ENCODE measurements at regions not wholly inside any gene's neighbourhood (a gene's known extent, or its start where the extent isn't known, plus 50 kb on each side); places are given as distances from the start of the nearest gene placed in this dataset.

DNA sequence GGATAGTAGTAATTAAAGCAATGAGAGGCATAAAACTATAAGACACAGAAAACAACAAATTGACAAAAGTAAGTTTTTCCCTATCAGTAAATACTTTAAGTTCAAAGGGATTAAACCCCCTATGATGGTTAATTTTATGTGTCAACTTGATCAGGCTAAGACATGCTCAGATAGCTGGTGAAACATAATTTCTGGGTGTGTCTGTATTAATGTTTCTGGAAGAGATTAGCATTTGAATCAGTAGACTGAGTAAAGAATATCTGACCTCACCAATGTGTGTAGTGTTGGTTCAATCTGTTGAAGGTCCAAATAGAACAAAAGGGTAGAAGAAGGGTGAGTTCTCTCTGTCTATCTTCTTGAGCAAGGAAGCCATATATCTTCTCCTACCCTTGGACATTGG is 283.3 kb upstream of the GRM7 start:
- TF ChIP-seq, protein P1, sequence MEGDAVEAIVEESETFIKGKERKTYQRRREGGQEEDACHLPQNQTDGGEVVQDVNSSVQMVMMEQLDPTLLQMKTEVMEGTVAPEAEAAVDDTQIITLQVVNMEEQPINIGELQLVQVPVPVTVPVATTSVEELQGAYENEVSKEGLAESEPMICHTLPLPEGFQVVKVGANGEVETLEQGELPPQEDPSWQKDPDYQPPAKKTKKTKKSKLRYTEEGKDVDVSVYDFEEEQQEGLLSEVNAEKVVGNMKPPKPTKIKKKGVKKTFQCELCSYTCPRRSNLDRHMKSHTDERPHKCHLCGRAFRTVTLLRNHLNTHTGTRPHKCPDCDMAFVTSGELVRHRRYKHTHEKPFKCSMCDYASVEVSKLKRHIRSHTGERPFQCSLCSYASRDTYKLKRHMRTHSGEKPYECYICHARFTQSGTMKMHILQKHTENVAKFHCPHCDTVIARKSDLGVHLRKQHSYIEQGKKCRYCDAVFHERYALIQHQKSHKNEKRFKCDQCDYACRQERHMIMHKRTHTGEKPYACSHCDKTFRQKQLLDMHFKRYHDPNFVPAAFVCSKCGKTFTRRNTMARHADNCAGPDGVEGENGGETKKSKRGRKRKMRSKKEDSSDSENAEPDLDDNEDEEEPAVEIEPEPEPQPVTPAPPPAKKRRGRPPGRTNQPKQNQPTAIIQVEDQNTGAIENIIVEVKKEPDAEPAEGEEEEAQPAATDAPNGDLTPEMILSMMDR (IDR thresholded peaks at IDR 0.05; ENCODE audit: low read length), result no peak
- no peak for TF ChIP-seq EZH2phosphoT487 (IDR thresholded peaks at IDR 0.05; ENCODE audit: low read length)
- no peak for TF ChIP-seq EZH2 (optimal IDR thresholded peaks at IDR 0.05; ENCODE audit: low read depth, low read length)
